MCF 10A (cell line): ENCODE measurements at regions not wholly inside any gene's neighbourhood (a gene's known extent, or its start where the extent isn't known, plus 50 kb on each side); places are given as distances from the start of the nearest gene placed in this dataset.

ENCODE experiments used
- BruUV-seq: library from RNA; stranded (reverse); fragments of 400-500 nt; replicated peaks from 2 replicates; lab custom pipeline; 2021; lab: Mats Ljungman, UMichigan
- CTCF ChIA-PET: fragments of 300-600 bp; sonication (Branson Sonifier 250); formaldehyde crosslinking; extraction: SDS; loops from one replicate; lab custom pipeline; 2021; ENCODE audit warnings: antibody characterized with exemption, inconsistent platforms; lab: Yijun Ruan, JAX
- POLR2A ChIA-PET: fragments of 300-600, 350-650 bp; sonication (Branson Sonifier 250); formaldehyde crosslinking; extraction: SDS; loops from one replicate; lab custom pipeline; 2020; ENCODE audit warnings: antibody characterized with exemption, inconsistent platforms; lab: Yijun Ruan, JAX
- DNase-seq: peaks from one replicate; pipeline ENCODE4 v3.0.0-alpha.2; 2018; ENCODE audit not compliant: unreplicated experiment
- H3K27ac Mint-ChIP-seq: one replicate; pipeline ENCODE4 v1.8.0; 2022; ENCODE audit warnings: mild to moderate bottlenecking, low read depth, mixed read lengths; ENCODE audit not compliant: unreplicated experiment
- H3K27me3 Mint-ChIP-seq: one replicate; pipeline ENCODE4 v1.8.0; 2022; ENCODE audit warnings: mixed read lengths; ENCODE audit not compliant: insufficient read depth, unreplicated experiment
- H3K36me3 Mint-ChIP-seq: one replicate; pipeline ENCODE4 v1.8.0; 2022; ENCODE audit warnings: mild to moderate bottlenecking, moderate library complexity, mixed read lengths; ENCODE audit not compliant: insufficient read depth, unreplicated experiment
- H3K4me1 Mint-ChIP-seq: one replicate; pipeline ENCODE4 v1.8.0; 2022; ENCODE audit warnings: mixed read lengths; ENCODE audit not compliant: insufficient read depth, unreplicated experiment
- H3K4me3 Mint-ChIP-seq: one replicate; pipeline ENCODE4 v1.8.0; 2022; ENCODE audit warnings: mild to moderate bottlenecking, moderate library complexity, mixed read lengths; ENCODE audit not compliant: unreplicated experiment
- H3K9me3 Mint-ChIP-seq: one replicate; pipeline ENCODE4 v1.8.0; 2022; ENCODE audit warnings: mixed read lengths; ENCODE audit not compliant: unreplicated experiment
- CTCF ChIP-seq: fragments of 200-600 bp; IDR thresholded peaks from one replicate; pipeline ENCODE4 v1.8.0; 2022; ENCODE audit warnings: antibody characterized with exemption, mild to moderate bottlenecking; ENCODE audit not compliant: unreplicated experiment
- intact Hi-C: fragments of 100-400 bp; cut with micrococcal nuclease; formaldehyde crosslinking; loops from 2 replicates; pipeline ENCODE4 v1.14.1; 2022

- H3K4me3 Mint-ChIP-seq, result no peak overlapping the region
- peaks cover 52% of the 10 kb centered on the region for H3K27me3 Mint-ChIP-seq
- ChIA-PET CTCF (no interaction called here), POLR2A (no interaction called here)
- TF ChIP-seq CTCF, result no peak
- DNase-seq, result peak; percentile 31
- H3K4me1 Mint-ChIP-seq, result peaks cover 6% of the 10 kb centered on the region
- H3K27ac Mint-ChIP-seq, result no peak overlapping the region
- no peaks in the 10 kb centered on the region for H3K36me3 Mint-ChIP-seq
- BruUV-seq, result no TSS peak
- no peaks in the 10 kb centered on the region for H3K9me3 Mint-ChIP-seq
- intact Hi-C loops, result no loop called here
Measured at GRCh38 chr3:130834476-130834875, 59.4 kb upstream of the ATP2C1 start.

DNA sequence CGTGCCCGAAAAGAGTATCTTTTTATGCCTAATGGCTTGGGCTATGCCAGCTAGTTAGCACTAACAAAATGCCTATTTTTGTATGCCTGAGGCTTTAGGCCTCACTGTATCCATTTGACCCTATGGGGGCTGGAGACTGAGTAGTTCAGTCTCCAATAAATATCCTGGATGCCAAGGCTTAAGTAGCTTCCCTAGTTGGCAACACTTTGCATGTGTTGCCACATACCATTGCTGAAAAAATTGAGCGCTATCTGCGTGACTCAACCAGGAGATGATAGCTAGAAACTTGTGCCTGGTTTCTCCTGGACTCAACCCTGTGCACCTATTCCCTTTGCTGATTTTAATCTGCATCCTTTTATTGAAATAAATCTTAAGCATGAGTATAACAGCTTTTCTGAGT is 58.4 kb upstream of the ATP2C1 start:
- Mint-ChIP-seq H3K4me3 (no peak overlapping the region), H3K27ac (no peak overlapping the region), H3K27me3 (peaks cover 58% of the 10 kb centered on the region), H3K4me1 (peaks cover 6% of the 10 kb centered on the region), H3K36me3 (no peaks in the 10 kb centered on the region), H3K9me3 (no peaks in the 10 kb centered on the region)
- CTCF ChIA-PET, result interaction anchor here (1.0 to 1.4 kb wide), 2 partner anchors 58 to 75 kb away, joined by 3 to 4 read pairs; no protein-coding TSS in a partner anchor
- POLR2A ChIA-PET, result no interaction called here
- no peak for TF ChIP-seq CTCF
- no TSS peak for BruUV-seq
- DNase-seq, result peak; percentile 67
- intact Hi-C loops, result no loop called here

GRCh38 chr3:130838898-130839600 is 54.8 kb upstream of the ATP2C1 start:
- DNase-seq, result no peak
- CTCF ChIA-PET, result interaction anchor here (0.6 to 1.0 kb wide), 2 partner anchors 117 to 134 kb away, joined by 3 read pairs; no protein-coding TSS in a partner anchor
- peaks cover 6% of the 10 kb centered on the region for H3K4me1 Mint-ChIP-seq
- POLR2A ChIA-PET, result no interaction called here
- no peak overlapping the region for H3K4me3 Mint-ChIP-seq
- H3K27ac Mint-ChIP-seq, result no peak overlapping the region
- H3K9me3 Mint-ChIP-seq, result no peaks in the 10 kb centered on the region
- BruUV-seq, result no TSS peak
- TF ChIP-seq CTCF, result no peak
- no peaks in the 10 kb centered on the region for H3K36me3 Mint-ChIP-seq
- intact Hi-C loops, result no loop called here
- peaks cover 30% of the 10 kb centered on the region for H3K27me3 Mint-ChIP-seq

GRCh38 chr3:130839813-130840212 is 54.1 kb upstream of the ATP2C1 start:
- CTCF ChIA-PET, result interaction anchor here (0.9 to 1.0 kb wide), 2 partner anchors 80 to 133 kb away, joined by 3 to 5 read pairs; no protein-coding TSS in a partner anchor
- no peaks in the 10 kb centered on the region for H3K36me3 Mint-ChIP-seq
- no peak for TF ChIP-seq CTCF
- H3K9me3 Mint-ChIP-seq, result no peaks in the 10 kb centered on the region
- peaks cover 34% of the 10 kb centered on the region for H3K27me3 Mint-ChIP-seq
- intact Hi-C loops, result no loop called here
- POLR2A ChIA-PET, result no interaction called here
- no peak overlapping the region for H3K4me3 Mint-ChIP-seq
- H3K4me1 Mint-ChIP-seq, result peaks cover under 1% of the 10 kb centered on the region
- no TSS peak for BruUV-seq
- DNase-seq, result no peak
- no peak overlapping the region for H3K27ac Mint-ChIP-seq
